GM18505 (cell line): ENCODE measurements at regions not wholly inside any gene's neighbourhood (a gene's known extent, or its start where the extent isn't known, plus 50 kb on each side); places are given as distances from the start of the nearest gene placed in this dataset.

Source experiments
- ATAC-seq: cut with Tn5 transposase; IDR thresholded peaks from one replicate; pipeline ENCODE4 v1.9.1; 2021; ENCODE audit not compliant: unreplicated experiment
- POLR2A ChIP-seq: IDR thresholded peaks from 4 replicates; pipeline ENCODE4 v1.6.1; 2011; ENCODE audit warnings: borderline replicate concordance; ENCODE audit not compliant: insufficient read depth, insufficient read length; ENCODE audit errors: extremely low read depth

- TF ChIP-seq POLR2A, result no peak
- no peak for ATAC-seq
Measured at GRCh38 chr4:11894221-11894620, 465.5 kb upstream of the HS3ST1 start.

GRCh38 chr4:11889099-11889498 is 460.4 kb upstream of the HS3ST1 start:
- no peak for TF ChIP-seq POLR2A
- ATAC-seq, result no peak

- ATAC-seq, result no peak
- no peak for TF ChIP-seq POLR2A
Measured at GRCh38 chr4:11881947-11882346, 453.3 kb upstream of the HS3ST1 start.

GRCh38 chr4:11881364-11881763 is 452.7 kb upstream of the HS3ST1 start:
- ATAC-seq, result no peak
- no peak for TF ChIP-seq POLR2A

- ATAC-seq, result no peak
- TF ChIP-seq POLR2A, result no peak
Measured at GRCh38 chr4:11878241-11878640, 449.5 kb upstream of the HS3ST1 start.

- no peak for TF ChIP-seq POLR2A
- ATAC-seq, result no peak
Measured at GRCh38 chr4:11876104-11876503, 447.4 kb upstream of the HS3ST1 start.

GRCh38 chr4:11869191-11869870 is 440.6 kb upstream of the HS3ST1 start:
- ATAC-seq, result no peak
- no peak for TF ChIP-seq POLR2A

GRCh38 chr4:11866391-11866790 is 437.7 kb upstream of the HS3ST1 start:
- no peak for TF ChIP-seq POLR2A
- no peak for ATAC-seq

- no peak for ATAC-seq
- no peak for TF ChIP-seq POLR2A
Measured at GRCh38 chr4:11860996-11861395, 432.3 kb upstream of the HS3ST1 start.

- no peak for TF ChIP-seq POLR2A
- no peak for ATAC-seq
Measured at GRCh38 chr4:11857881-11858280, 429.2 kb upstream of the HS3ST1 start.

- no peak for ATAC-seq
- no peak for TF ChIP-seq POLR2A
Measured at GRCh38 chr4:11847167-11847566, 418.5 kb upstream of the HS3ST1 start.

- no peak for ATAC-seq
- TF ChIP-seq POLR2A, result no peak
Measured at GRCh38 chr4:11843927-11844326, 415.2 kb upstream of the HS3ST1 start.

GRCh38 chr4:11843340-11843739 is 414.6 kb upstream of the HS3ST1 start:
- no peak for TF ChIP-seq POLR2A

GRCh38 chr4:11842620-11843263 is 414.0 kb upstream of the HS3ST1 start:
- TF ChIP-seq POLR2A, result no peak
- ATAC-seq, result no peak

More at GRCh38 chr4:11843340-11843739, 414.6 kb upstream of the HS3ST1 start:
- ATAC-seq, result no peak
